C4-2B (cell line): ENCODE measurements at regions not wholly inside any gene's neighbourhood (a gene's known extent, or its start where the extent isn't known, plus 50 kb on each side); places are given as distances from the start of the nearest gene placed in this dataset.

Source experiments
- H3K27ac ChIP-seq: fragments of 450-650 bp; 2 replicates; pipeline ENCODE4 v1.5.1; 2017
- CTCF ChIP-seq: fragments of 450-650 bp; conservative IDR thresholded peaks from 2 replicates; pipeline ENCODE4 v1.5.1; 2017; ENCODE audit warnings: mild to moderate bottlenecking
- ZFX ChIP-seq: fragments of 450-650 bp; IDR thresholded peaks from 2 replicates; pipeline ENCODE4 v1.6.1; 2017

GRCh38 chr4:177103619-177104018, 206.1 kb upstream of the NEIL3 start:
- TF ChIP-seq CTCF (no peak), ZFX (no peak)
- H3K27ac ChIP-seq, result no peak overlapping the region

GRCh38 chr4:177105536-177105935, 204.1 kb upstream of the NEIL3 start:
- TF ChIP-seq CTCF (no peak), ZFX (no peak)
- H3K27ac ChIP-seq, result no peak overlapping the region

GRCh38 chr4:177107288-177107921, 202.3 kb upstream of the NEIL3 start:
- no peak for TF ChIP-seq ZFX
- TF ChIP-seq CTCF, result no peak
- no peak overlapping the region for H3K27ac ChIP-seq

GRCh38 chr4:177108708-177109107, 201.0 kb upstream of the NEIL3 start:
- no peak overlapping the region for H3K27ac ChIP-seq
- no peak for TF ChIP-seq ZFX
- no peak; the same call in 1 of the 2 replicates for TF ChIP-seq CTCF

- no peak overlapping the region for H3K27ac ChIP-seq
- TF ChIP-seq ZFX (no peak), CTCF (no peak)
These were observed 199.9 kb upstream of the NEIL3 start for GRCh38 chr4:177109769-177110168.

- TF ChIP-seq ZFX (no peak), CTCF (no peak)
- no peak overlapping the region for H3K27ac ChIP-seq
These were observed 193.5 kb upstream of the NEIL3 start for GRCh38 chr4:177116161-177116560.

- TF ChIP-seq ZFX (no peak), CTCF (no peak)
- H3K27ac ChIP-seq, result no peak overlapping the region
These were observed 192.4 kb upstream of the NEIL3 start for GRCh38 chr4:177117256-177117655.
